ENCODE measurements at regions not wholly inside any gene's neighbourhood (a gene's known extent, or its start where the extent isn't known, plus 50 kb on each side); places are given as distances from the start of the nearest gene placed in this dataset.

DNA sequence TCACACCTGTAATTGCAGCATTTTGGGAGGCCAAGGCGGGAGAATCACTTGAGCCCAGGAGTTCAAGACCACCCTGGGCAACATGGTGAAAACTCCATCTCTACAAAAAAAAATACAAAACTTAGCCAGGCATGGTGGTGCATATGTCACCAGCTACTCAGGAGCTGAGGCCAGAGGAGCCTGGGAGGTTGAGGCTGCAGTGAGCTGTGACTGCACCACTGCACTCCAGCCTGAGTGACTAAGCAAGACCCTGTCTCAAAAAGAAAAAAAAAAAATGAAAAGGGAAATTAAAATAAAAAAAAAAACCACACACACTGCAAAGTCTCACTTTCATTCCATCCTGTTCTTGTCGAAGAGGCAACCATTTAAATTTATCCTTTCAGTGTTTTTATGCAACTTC, 100.8 kb upstream of the PIAS1 start:
- Histone ChIP-seq H3K79me2 (ENCODE audit: low read length) (no peaks in the 10 kb centered on the region), H3F3A (ENCODE audit: insufficient read depth, low read length) (no peaks in the 10 kb centered on the region), H3K4me1 (ENCODE audit: low read length) (0 out of 2 replicates have a peak, but pooled peaks cover 3% of the 10 kb centered on the region), H4K20me1 (ENCODE audit: insufficient read depth, low read length) (no peaks in the 10 kb centered on the region), H3K27ac (ENCODE audit: low read length) (no peak overlapping the region), H3K9me2 (replicated peaks; ENCODE audit: insufficient read depth, low read length) (no peaks in the 10 kb centered on the region), H3K9ac (ENCODE audit: low read length) (no peak overlapping the region), H3K36me3 (replicated peaks; ENCODE audit: insufficient read depth, low read length) (no peaks in the 10 kb centered on the region), H3K4me3 (ENCODE audit: low read length) (no peak overlapping the region), H2AFZ (ENCODE audit: low read length) (no peak overlapping the region), H3K27me3 (replicated peaks; ENCODE audit: insufficient read depth, low read length) (no peaks in the 10 kb centered on the region), H3K9me3 (replicated peaks; ENCODE audit: insufficient read depth, low read length) (no peaks in the 10 kb centered on the region), H3K4me2 (ENCODE audit: low read depth, low read length) (no peak overlapping the region)
- no peak for DNase-seq
- TF ChIP-seq, protein P1, sequence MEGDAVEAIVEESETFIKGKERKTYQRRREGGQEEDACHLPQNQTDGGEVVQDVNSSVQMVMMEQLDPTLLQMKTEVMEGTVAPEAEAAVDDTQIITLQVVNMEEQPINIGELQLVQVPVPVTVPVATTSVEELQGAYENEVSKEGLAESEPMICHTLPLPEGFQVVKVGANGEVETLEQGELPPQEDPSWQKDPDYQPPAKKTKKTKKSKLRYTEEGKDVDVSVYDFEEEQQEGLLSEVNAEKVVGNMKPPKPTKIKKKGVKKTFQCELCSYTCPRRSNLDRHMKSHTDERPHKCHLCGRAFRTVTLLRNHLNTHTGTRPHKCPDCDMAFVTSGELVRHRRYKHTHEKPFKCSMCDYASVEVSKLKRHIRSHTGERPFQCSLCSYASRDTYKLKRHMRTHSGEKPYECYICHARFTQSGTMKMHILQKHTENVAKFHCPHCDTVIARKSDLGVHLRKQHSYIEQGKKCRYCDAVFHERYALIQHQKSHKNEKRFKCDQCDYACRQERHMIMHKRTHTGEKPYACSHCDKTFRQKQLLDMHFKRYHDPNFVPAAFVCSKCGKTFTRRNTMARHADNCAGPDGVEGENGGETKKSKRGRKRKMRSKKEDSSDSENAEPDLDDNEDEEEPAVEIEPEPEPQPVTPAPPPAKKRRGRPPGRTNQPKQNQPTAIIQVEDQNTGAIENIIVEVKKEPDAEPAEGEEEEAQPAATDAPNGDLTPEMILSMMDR (IDR thresholded peaks at IDR 0.05; ENCODE audit: low read length), result no peak
- TF ChIP-seq EZH2 (optimal IDR thresholded peaks at IDR 0.05; ENCODE audit: low read depth, low read length) (no peak), EZH2phosphoT487 (IDR thresholded peaks at IDR 0.05; ENCODE audit: low read length) (no peak)

DNA sequence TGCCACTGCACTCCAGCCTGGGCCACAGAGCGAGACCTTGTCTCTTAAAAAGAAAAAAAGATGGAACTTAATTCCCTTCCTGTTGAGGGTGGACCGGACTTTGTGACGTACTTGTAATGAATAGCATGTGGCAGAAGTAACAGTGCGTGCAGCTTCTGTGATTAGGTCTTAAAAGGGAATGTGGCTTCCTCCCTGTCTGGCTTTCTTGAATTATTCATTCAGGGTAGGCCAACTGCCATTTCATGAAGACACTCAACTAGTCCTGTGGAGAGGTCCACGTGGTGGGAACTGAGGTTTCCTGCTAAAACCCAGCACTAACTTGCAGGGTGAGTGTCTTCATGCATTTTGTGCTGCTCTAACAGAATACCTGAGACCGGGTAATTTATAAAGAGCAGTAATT, 98.9 kb upstream of the PIAS1 start:
- TF ChIP-seq EZH2 (optimal IDR thresholded peaks at IDR 0.05; ENCODE audit: low read depth, low read length) (no peak), EZH2phosphoT487 (IDR thresholded peaks at IDR 0.05; ENCODE audit: low read length) (no peak)
- TF ChIP-seq, protein P1 (IDR thresholded peaks at IDR 0.05; ENCODE audit: low read length), result no peak
- H3K27me3 ChIP-seq (replicated peaks; ENCODE audit: insufficient read depth, low read length), result no peaks in the 10 kb centered on the region
- no peaks in the 10 kb centered on the region for H4K20me1 ChIP-seq (ENCODE audit: insufficient read depth, low read length)
- no peak for DNase-seq
- no peak overlapping the region for H3K4me3 ChIP-seq (ENCODE audit: low read length)
- 0 out of 2 replicates have a peak, but pooled peaks cover 3% of the 10 kb centered on the region for H3K4me1 ChIP-seq (ENCODE audit: low read length)
- H3F3A ChIP-seq (ENCODE audit: insufficient read depth, low read length), result no peaks in the 10 kb centered on the region
- H2AFZ ChIP-seq (ENCODE audit: low read length), result no peak overlapping the region
- no peaks in the 10 kb centered on the region for H3K9me3 ChIP-seq (replicated peaks; ENCODE audit: insufficient read depth, low read length)
- H3K4me2 ChIP-seq (ENCODE audit: low read depth, low read length), result no peak overlapping the region
- no peaks in the 10 kb centered on the region for H3K79me2 ChIP-seq (ENCODE audit: low read length)
- H3K27ac ChIP-seq (ENCODE audit: low read length), result no peak overlapping the region
- no peak overlapping the region for H3K9ac ChIP-seq (ENCODE audit: low read length)
- H3K36me3 ChIP-seq (replicated peaks; ENCODE audit: insufficient read depth, low read length), result no peaks in the 10 kb centered on the region
- H3K9me2 ChIP-seq (replicated peaks; ENCODE audit: insufficient read depth, low read length), result no peaks in the 10 kb centered on the region

GRCh38 chr15:67957435-67958132, 96.5 kb upstream of the PIAS1 start:
- H3K27me3 ChIP-seq (replicated peaks; ENCODE audit: insufficient read depth, low read length), result no peaks in the 10 kb centered on the region
- TF ChIP-seq, protein P1 (IDR thresholded peaks at IDR 0.05; ENCODE audit: low read length), result no peak
- TF ChIP-seq EZH2phosphoT487 (IDR thresholded peaks at IDR 0.05; ENCODE audit: low read length) (no peak), EZH2 (optimal IDR thresholded peaks at IDR 0.05; ENCODE audit: low read depth, low read length) (no peak)
- H3K9me3 ChIP-seq (replicated peaks; ENCODE audit: insufficient read depth, low read length), result no peaks in the 10 kb centered on the region
- H3K79me2 ChIP-seq (ENCODE audit: low read length), result no peaks in the 10 kb centered on the region
- H3K27ac ChIP-seq (ENCODE audit: low read length), result no peak overlapping the region
- H3K4me3 ChIP-seq (ENCODE audit: low read length), result no peak overlapping the region
- no peaks in the 10 kb centered on the region for H3K9me2 ChIP-seq (replicated peaks; ENCODE audit: insufficient read depth, low read length)
- peaks cover 13% of the 10 kb centered on the region for H3K4me1 ChIP-seq (ENCODE audit: low read length)
- H3F3A ChIP-seq (ENCODE audit: insufficient read depth, low read length), result no peaks in the 10 kb centered on the region
- H3K36me3 ChIP-seq (replicated peaks; ENCODE audit: insufficient read depth, low read length), result no peaks in the 10 kb centered on the region
- no peak overlapping the region for H3K4me2 ChIP-seq (ENCODE audit: low read depth, low read length)
- no peak overlapping the region for H3K9ac ChIP-seq (ENCODE audit: low read length)
- H4K20me1 ChIP-seq (ENCODE audit: insufficient read depth, low read length), result no peaks in the 10 kb centered on the region
- no peak for DNase-seq
- H2AFZ ChIP-seq (ENCODE audit: low read length), result no peak overlapping the region

All from MM.1S (cell line).